Fibroblast of villous mesenchyme (primary cell): ENCODE measurements at regions not wholly inside any gene's neighbourhood (a gene's known extent, or its start where the extent isn't known, plus 50 kb on each side); places are given as distances from the start of the nearest gene placed in this dataset.

Source experiments
- DNase-seq: peaks from one replicate; pipeline ENCODE4 v3.0.0-alpha.2; 2010; ENCODE audit warnings: low read depth
- H3K4me3 ChIP-seq: 2 replicates; pipeline ENCODE4 v1.5.1; 2011; ENCODE audit warnings: low read depth, mild to moderate bottlenecking, low read length
- CTCF ChIP-seq: IDR thresholded peaks from 2 replicates; pipeline ENCODE4 v1.5.1; 2012; ENCODE audit warnings: low read depth, mild to moderate bottlenecking, low read length; ENCODE audit not compliant: insufficient read depth

DNA sequence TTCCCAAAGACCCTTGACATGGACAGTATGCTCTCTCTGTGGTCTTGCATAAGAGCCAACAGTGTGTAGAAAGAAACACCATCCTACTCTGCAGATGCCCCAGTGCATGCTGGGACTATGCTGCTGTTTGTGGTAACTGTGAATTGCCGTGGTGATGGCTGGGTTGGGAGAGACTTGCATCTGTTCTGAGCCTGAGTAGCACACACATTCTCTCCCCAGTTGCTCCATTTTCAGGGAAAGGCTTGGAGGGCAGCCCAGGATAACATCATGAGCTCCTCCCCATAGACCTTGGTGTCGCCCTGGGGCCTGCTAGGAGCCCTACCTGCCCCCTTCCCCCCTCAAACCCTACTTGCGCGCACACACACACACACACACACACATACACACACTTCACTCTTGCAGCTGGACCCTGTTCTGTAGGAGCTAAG, 120.9 kb upstream of the IPO9 start:
- no peak for TF ChIP-seq CTCF
- peak; percentile 72 for DNase-seq
- H3K4me3 ChIP-seq = no peak overlapping the region

DNA sequence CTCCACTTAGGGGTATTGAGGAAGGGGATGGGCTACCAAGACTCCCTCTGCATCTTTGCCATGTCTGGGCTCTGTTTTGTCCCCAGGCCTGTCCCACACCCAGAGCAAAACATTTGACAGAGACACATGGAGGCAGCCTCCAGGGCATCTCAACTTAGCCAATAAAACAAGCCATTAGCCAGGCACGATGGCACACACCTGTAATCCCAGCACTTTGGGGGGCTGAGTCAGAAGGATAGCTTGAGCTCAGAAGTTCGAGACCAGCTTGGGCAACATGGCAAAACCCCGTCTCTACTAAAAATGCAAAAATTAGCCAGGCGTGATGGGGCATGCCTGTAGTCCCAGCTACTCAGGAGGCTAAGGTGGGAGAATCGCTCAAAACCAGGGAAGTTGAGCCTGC, 120.3 kb upstream of the IPO9 start:
- no peak overlapping the region for H3K4me3 ChIP-seq
- no peak for TF ChIP-seq CTCF
- DNase-seq = no peak

- TF ChIP-seq CTCF = peak; percentile 73
- DNase-seq = peak; percentile 72
Measured at GRCh38 chr1:201709564-201710295, 119.2 kb upstream of the IPO9 start.

DNA sequence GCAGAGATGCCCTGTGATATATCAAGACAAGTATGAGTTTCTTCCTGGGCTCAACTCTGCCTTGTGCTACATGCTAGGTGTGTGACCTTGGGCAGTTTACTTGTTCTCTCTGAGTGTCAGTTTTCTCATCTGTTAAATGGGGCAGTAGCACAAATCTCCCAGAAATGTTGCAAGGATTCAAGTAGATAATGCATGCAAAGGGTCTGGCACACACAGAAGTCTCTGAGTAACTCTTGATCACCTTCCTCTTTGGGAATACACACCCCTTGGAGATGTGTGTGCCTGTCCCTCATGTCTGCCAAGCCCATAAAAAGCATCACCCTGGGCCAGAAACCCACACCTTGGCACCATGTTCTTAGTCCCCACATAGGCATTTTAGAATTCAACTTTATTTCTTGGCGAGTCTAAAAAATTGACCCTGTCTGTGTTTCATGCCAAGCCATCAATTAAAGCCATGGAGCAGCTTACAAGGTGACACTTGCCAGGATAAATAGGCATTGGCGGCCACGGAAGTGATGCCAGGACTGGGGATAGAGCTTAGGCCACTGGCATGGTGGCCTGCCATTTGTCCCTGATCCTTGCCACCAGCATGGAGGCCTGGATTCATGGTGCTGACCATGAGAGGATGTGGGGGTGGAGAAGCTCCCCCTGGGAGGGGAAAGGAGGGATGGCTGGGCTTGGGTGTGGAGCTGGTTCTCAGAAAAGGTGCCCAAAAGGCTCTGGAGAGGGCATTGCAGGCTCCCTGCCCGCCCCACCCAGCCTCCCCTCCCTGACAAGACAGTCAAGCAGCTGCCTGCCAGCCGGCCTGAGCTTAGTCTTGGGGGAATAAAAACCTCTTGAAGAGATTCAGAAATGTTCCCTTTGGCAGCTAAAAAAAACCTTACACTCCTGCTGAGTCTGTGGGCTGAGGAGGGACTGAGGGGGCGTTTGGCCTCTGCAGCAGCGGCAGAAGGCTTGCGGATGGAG, 118.0 kb upstream of the IPO9 start:
- no peak for DNase-seq
- TF ChIP-seq CTCF = no peak
- no peak overlapping the region for H3K4me3 ChIP-seq

More at GRCh38 chr1:201709564-201710295, 119.2 kb upstream of the IPO9 start:
- no peak overlapping the region for H3K4me3 ChIP-seq

- no peak for DNase-seq
- TF ChIP-seq CTCF = no peak
- H3K4me3 ChIP-seq = no peak overlapping the region
Measured at GRCh38 chr1:201711811-201712210, 117.1 kb upstream of the IPO9 start.

DNA sequence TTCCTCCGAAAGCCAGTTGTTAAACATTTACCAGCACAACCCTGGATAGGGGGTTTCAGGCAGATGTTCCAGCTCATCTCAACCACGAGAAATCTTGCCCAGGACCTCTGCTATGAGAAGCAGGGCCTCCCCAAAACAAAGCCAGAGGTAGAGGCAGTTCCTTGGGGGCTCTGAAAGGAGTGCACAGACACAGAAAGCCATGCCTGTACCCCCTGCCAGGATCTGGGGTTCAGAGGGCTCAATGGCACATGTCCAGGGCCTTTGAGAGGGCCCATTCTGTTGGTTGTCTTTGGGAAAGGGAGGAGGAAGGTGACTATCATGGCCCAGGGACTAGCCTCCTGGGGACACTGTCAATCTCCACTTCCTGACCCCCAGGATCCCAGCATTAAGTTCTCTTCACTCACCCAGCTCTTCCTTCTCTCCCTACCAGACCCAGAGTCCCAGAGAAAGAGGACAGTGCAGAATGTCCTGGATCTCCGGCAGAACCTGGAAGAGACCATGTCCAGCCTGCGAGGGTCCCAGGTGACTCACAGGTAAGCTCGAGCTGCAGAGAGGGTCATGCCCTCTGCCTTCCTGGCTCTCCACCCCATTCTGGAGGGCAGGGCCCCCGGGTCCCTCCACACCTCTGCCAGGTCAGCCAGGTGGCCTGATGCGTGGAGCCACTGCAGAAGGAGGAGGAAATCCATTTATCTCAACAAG, 116.4 kb upstream of the IPO9 start:
- DNase-seq = no peak
- TF ChIP-seq CTCF = no peak
- H3K4me3 ChIP-seq = no peak overlapping the region
